ENCODE measurements at regions not wholly inside any gene's neighbourhood (a gene's known extent, or its start where the extent isn't known, plus 50 kb on each side); places are given as distances from the start of the nearest gene placed in this dataset.

- no peaks in the 10 kb centered on the region for H3K36me3 ChIP-seq (ENCODE audit: control insufficient read depth, insufficient read depth, low read length)
- no peaks in the 10 kb centered on the region for H3K9me1 ChIP-seq (ENCODE audit: insufficient read depth, low read length)
- POLR2A ChIA-PET (ENCODE audit: unreplicated experiment) = no interaction called here
- H4K5ac ChIP-seq (ENCODE audit: low read depth, low read length) = no peak overlapping the region
- H3K23ac ChIP-seq (ENCODE audit: low read depth, low read length) = no peak overlapping the region
- H3K9me3 ChIP-seq (ENCODE audit: control insufficient read depth, insufficient read depth, low read length) = no peaks in the 10 kb centered on the region
- DNase-seq (no peak), ATAC-seq (ENCODE audit: low read depth) (no peak)
- H2BK15ac ChIP-seq (ENCODE audit: low read depth, low read length) = no peak overlapping the region
- no peak overlapping the region for H2BK20ac ChIP-seq (ENCODE audit: low read depth, low read length)
- no CpG with 5 or more reads among the region's 1 CpG for WGBS, 2 experiments (ENCODE audit: extremely low coverage in 2 of 2, insufficient read length in 1 of 2)
- H3K27ac ChIP-seq (ENCODE audit: insufficient read depth, low read length) = no peak overlapping the region
- no peak overlapping the region for H3K56ac ChIP-seq (ENCODE audit: extremely low read depth, insufficient read depth, low read length)
- no TSS peak for BruUV-seq (replicated peaks)
- H2BK5ac ChIP-seq (ENCODE audit: low read depth, low read length, poor library complexity, severe bottlenecking) = no peak overlapping the region
- no peak overlapping the region for H3K9ac ChIP-seq (ENCODE audit: low read depth, low read length)
- no peak overlapping the region for H2AK5ac ChIP-seq (ENCODE audit: low read depth, low read length)
- TF ChIP-seq ELK1 (IDR thresholded peaks at IDR 0.05; ENCODE audit: borderline replicate concordance, low read depth, low read length) (no peak), CEBPB (IDR thresholded peaks at IDR 0.05; ENCODE audit: low read depth, low read length) (no peak), MAZ (IDR thresholded peaks at IDR 0.05; ENCODE audit: borderline replicate concordance, low read depth, low read length) (no peak), FOS (IDR thresholded peaks at IDR 0.05; ENCODE audit: low read depth, low read length) (no peak), CHD1 (IDR thresholded peaks at IDR 0.05; ENCODE audit: low read depth, low read length) (no peak), BHLHE40 (IDR thresholded peaks at IDR 0.05; ENCODE audit: low read depth, low read length) (no peak), MXI1 (IDR thresholded peaks at IDR 0.05; ENCODE audit: borderline replicate concordance, low read depth, low read length) (no peak), NFE2L2 (IDR thresholded peaks at IDR 0.05; ENCODE audit: low read depth, low read length) (no peak), RFX5 (IDR thresholded peaks at IDR 0.05; ENCODE audit: low read depth, low read length) (no peak), SMC3 (IDR thresholded peaks at IDR 0.05; ENCODE audit: low read depth, low read length) (no peak)
- H4K20me1 ChIP-seq (ENCODE audit: insufficient read depth, low read length) = no peaks in the 10 kb centered on the region
- no peak overlapping the region for H3K4me3 ChIP-seq (ENCODE audit: insufficient read depth, low read depth, low read length)
- no peaks in the 10 kb centered on the region for H3K4me1 ChIP-seq (ENCODE audit: control insufficient read depth, insufficient read depth, low read length)
- H3K4me2 ChIP-seq (ENCODE audit: low read depth, low read length) = no peak overlapping the region
- H3K4ac ChIP-seq (ENCODE audit: low read depth, low read length) = no peak overlapping the region
- no peak overlapping the region for H3K18ac ChIP-seq (ENCODE audit: low read depth, low read length)
- no peak overlapping the region for H4K8ac ChIP-seq (ENCODE audit: low read depth in 2 of 2, low read length in 2 of 2)
- no peak overlapping the region for H4K91ac ChIP-seq (ENCODE audit: insufficient read depth, low read depth, low read length)
- no peak overlapping the region for H2AFZ ChIP-seq (replicated peaks; ENCODE audit: low read length, poor library complexity)
- no peaks in the 10 kb centered on the region for H3K79me1 ChIP-seq (ENCODE audit: low read depth in 1 of 2, low read length in 2 of 2)
- H3K27me3 ChIP-seq (ENCODE audit: control insufficient read depth, insufficient read depth, low read length) = no peaks in the 10 kb centered on the region
- CTCF ChIA-PET = no interaction called here
- in situ Hi-C loops (cut with MboI; ENCODE audit: low sequenced_read_pairs) = no loop called here
- no peak overlapping the region for H2AK9ac ChIP-seq (replicated peaks; ENCODE audit: low read depth, low read length, poor library complexity)
- H3K14ac ChIP-seq (replicated peaks; ENCODE audit: low read depth, low read length) = no peak overlapping the region
- H2BK120ac ChIP-seq (ENCODE audit: low read depth, low read length) = no peak overlapping the region
- dilution Hi-C loops (cut with HindIII; ENCODE audit: low sequenced_read_pairs, unreplicated experiment) = no loop called here
- intact Hi-C loops (cut with micrococcal nuclease) = no loop called here
Measured at GRCh38 chr12:13790317-13790716, 191.1 kb downstream of the GRIN2B start.

All from IMR-90 (cell line).